ENCODE measurements at regions not wholly inside any gene's neighbourhood (a gene's known extent, or its start where the extent isn't known, plus 50 kb on each side); places are given as distances from the start of the nearest gene placed in this dataset.
"Not testable (repeated sequence)": the region's sequence is repeated elsewhere in the genome, so short reads cannot be mapped to it uniquely, and the experiment has no call there.

DNA sequence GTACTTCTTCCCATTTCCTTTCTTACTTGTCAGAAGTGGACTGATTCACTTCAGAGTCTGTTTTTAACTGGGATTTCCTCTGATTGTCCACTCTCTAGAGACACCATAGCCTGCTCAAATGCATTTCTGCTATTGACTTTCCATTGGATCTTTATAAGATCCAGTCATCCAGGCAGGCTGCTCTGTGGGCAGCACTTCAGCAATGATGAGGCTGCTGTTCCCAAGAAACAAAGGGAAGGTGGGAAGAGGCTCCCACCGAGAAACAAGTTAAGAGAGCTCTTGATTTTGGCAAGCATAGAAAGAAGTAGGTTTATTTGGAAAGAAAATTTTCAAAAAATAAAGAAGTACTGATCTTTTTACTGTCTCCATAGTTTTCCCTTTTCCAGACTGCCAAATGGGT, 125.8 kb upstream of the STARD13 start:
- no peak for DNase-seq (ENCODE audit: low read depth, low spot score)

DNA sequence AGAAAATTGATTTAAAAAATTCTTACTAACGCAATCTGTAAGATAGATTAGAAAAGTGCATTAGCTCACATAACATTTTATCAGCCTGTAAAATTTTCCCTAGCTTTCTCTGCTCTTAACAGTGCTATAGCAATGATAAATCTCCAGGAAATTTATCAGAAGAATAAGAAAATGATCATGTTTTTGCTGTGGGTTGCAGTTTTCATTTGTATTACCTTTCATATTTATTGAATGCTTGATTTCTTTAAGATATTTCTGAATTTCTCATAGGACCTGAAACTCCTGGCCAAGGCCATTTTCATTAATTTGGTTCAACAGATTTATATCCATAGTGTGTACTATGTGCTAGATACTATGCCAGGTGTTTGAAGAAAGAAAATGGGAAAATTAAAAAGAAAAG, 130.3 kb upstream of the STARD13 start:
- no peak for DNase-seq (ENCODE audit: low read depth, low spot score)

DNA sequence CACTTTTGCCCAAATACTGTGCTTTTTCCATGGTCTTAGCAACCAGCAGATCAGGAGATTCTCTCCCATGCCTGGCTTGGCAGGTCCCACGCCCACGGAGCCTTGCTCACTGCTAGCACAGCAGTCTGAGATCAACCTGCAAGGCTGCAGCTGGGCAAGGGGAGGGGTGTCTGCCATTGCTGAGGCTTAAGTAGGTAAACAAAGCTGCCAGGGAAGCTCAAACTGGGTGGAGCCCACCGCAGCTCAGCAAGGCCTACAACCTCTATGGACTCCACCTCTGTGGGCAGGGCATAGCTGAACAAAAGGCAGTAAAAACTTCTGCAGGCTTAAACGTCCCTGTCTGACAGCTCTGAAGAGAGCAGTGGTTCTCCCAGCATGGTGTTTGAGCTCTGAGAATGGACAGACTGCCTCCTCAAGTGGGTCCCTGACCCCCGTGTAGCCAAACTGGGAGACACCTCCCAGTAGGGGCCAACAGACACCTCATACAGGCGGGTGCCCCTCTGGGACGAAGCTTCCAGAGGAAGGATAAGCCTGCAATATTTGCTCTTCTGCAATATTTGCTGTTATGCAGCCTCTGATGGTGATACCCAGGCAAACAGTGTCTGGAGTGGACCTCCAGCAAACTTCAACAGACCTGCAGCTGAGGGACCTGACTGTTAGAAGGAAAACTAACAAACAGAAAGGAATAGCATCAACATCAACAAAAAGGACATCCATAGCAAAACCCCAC, 132.8 kb upstream of the STARD13 start:
- DNase-seq (ENCODE audit: low read depth, low spot score): not testable (repeated sequence)

DNA sequence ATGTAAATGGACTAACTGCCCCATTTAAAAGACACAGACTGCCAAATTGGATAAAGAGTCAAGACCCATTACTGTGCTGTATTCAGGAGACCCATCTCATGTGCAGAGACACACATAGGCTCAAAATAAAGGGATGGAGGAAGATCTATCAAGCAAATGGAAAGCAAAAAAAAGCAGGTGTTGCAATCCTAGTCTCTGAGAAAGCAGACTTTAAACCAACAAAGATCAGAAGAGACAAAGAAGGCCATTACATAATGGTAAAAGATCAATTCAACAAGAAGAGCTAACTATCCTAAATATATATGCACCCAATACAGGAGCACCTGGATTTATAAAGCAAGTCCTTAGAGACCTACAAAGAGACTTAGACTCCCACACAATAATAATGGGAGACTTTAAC, 134.6 kb upstream of the STARD13 start:
- DNase-seq (ENCODE audit: low read depth, low spot score): not testable (repeated sequence)

DNA sequence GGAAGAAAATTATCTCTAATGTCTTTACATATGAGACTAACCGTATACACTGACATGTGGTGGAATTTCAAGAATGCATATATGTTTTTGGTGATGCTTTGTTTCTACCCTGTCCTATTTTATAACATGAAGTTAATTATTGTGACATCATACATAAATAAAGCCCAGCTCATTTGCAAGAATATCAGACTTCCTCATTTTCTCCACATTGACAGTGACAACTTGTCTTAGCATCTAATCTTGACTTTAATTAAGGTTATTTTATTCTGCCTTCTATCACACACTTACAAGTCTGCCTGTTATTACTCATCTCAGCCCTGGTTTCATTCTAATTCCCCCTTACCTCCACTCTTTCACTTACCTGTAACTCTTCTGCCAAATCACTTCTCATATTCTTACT, 140.6 kb upstream of the STARD13 start:
- DNase-seq (ENCODE audit: low read depth, low spot score): no peak

DNA sequence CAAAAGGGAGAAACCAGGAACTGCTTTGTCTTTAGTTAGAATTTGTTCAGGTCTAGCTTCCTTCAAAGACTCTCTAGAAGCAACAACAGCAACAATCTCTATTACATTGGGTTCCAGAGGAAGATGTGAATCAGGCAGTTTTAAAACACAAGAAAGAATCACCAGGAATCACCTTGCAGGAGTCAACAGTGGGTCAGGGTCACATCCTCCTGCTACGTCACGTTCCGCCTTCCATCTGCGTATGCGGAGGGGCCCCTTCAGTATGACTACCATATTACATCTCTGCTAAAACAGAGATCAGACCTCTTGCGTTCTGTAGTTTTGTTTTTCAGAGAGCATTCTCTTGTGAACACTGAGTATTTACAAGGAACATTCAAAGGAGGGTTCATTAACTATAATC, 147.8 kb upstream of the STARD13 start:
- DNase-seq (ENCODE audit: low read depth, low spot score): no peak

DNA sequence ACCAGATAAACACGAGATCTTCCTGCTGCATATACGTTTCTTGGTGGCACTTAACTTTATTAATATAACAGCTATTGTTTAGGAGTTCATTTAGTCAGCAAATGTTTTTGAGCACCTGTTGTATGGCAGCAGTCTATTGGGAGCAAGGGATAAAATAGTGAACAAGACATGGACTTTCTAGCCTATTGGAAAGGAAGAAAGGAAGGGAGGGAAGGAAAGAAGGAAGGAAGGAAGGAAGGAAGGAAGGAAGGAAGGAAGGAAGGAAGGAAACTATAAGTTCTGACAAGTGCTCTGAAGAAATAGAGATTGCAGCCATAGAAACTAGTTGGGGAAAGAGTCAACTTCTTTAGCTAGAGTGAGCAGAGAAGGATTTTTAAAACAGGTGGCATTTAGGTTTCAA, 149.1 kb upstream of the STARD13 start:
- DNase-seq (ENCODE audit: low read depth, low spot score): no peak

DNA sequence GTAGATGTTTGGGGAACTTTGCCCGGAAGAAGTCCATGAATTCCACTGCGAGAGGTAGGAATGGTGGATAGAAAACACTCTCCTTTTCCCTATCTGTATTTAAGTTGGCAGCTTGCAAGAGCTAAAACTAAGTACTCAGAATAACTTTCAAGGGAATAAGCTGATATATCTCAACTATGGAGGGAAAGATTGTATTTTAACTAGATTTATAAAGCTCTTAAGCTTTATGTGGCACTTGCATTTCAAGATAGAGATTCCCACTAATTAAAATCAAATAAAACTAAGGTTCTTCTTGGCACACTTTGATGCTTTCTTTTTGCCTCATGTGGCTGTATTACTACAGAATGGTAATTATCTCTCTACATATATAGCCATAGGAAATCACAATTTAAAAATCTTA, 149.7 kb upstream of the STARD13 start:
- no peak for DNase-seq (ENCODE audit: low read depth, low spot score)

DNA sequence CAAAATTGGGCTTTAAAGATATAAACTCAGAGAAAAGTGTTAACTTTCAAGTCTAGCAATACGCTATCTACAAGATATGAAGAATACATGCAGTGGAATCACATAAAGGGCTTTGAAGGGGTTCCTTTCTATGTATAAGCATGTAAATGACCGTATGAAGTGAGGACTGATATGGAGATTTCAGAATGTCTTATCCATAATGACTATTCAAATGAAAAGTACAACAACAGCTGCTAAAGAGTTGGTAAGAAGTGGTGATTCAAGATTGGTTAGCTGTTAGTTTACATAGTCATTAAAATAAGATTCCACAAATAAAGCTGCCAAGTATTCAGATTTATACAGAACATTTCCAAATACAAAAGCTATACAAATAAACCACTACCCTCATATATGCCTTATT, 153.4 kb upstream of the STARD13 start:
- no peak for DNase-seq (ENCODE audit: low read depth, low spot score)

DNA sequence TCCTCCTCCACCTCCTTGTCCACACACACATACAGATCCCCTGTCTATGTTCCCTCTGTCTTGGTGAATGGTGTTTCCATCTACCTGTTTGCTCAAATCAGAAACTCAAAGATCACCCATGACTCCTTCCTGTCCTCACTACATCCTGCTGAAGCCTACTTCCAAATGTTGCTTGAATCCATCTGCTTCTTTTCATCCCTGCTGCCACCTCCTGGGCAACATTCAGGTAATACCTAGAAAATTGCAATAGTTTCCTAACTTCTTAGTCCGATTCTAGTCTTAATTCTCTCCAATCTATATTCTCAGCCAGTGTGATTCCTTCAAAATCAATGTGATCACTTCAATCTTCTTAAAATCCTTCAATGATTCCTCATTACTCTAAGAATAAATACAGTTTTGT, 155.5 kb upstream of the STARD13 start:
- DNase-seq (ENCODE audit: low read depth, low spot score): peak; percentile 17

DNA sequence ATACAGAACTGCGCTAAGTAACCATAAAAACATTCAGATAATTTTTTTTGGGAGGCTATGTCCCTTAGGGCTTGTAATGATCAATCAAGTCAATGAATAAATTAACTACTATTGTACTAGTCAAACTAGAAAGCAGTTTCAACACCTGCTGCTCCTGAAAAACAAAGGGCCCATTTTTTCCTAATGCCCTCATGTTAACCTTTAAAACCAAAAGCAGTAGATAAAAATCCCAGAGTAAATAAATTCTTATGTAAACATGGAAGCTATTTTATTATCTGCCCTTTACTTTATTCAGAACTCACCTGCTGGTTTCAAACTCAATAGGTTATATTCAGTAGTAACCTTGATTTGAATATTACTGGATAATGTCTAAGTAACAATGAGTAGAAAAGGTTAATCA, 159.5 kb upstream of the STARD13 start:
- no peak for DNase-seq (ENCODE audit: low read depth, low spot score)

DNA sequence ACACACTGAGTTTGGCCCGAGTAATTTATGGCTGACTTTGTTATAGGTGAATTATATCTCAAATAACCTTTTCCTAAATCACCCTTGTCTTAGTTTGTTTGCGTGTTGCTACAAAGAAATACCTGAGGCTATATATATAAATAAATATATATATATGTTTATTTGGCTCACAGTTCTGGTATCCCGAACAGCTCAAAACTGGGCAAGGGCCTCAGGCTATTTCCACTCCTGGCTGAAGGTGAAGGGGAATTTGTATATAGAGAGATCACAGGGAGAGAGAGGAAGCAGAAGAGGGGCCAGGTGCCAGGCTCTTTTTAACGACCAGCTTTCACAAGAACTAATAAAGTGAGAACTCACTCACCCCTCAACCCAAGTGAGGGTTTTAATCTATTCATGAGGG, 159.9 kb upstream of the STARD13 start:
- no peak for DNase-seq (ENCODE audit: low read depth, low spot score)

DNA sequence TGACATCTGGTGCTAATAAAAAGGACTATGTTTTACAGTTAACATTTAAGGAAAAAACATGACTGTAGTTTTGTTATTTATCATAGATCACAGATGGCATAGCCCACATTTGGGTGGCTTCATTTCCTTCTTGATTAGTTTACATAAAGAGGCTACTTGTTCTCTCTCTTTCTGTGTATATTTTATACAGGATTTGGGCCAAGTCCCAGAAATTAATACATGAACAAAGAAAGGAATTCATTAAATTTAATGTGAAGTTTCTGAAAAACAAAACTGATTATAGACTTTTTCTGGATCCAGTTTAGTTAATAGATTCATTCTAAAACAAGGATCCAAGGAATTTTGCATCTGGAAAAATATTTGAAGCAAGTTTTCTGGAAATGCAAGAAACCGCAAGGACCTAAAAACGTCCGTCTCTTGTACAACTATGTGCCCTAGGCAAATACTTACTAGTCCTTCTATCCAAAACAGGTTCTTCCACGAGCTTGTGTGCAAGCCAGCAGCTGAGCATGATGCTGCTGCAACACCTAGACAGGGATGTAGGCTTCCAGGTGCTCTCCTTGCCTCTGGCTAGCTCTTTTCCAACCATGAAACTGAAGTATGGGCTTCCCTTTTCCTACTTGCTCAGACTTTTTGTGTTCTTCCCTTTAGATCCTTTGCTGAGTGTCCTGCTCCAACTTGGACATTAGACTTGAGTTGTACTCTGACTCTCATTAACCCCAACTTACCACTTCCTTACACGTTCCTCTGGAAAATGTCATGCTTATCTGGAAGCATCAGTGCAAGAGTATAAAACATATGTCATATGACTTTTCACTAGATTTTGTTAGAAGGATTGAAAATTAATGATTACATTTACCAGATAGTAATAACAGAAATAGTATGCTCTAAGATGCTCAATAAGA, 161.5 kb upstream of the STARD13 start:
- no peak for DNase-seq (ENCODE audit: low read depth, low spot score)

DNA sequence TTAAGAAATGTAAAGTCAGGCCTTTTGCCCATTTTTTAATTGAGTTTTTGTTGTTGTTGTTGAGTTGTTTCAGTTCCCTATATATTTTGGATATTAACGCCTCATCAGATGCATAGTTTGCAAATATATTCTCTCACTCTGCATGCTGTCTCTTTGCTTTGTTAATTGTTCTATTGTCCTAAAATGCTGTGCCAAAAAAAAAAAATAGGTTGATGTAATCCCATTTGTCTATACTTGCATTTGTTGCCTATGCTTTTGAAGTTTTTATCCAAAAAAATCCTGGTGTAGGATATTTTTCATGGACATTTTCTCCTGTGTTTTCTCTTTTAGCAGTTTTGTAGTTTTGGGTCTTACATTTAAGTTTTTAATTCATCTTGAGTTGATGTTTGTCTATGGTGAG, 163.3 kb upstream of the STARD13 start:
- no peak for DNase-seq (ENCODE audit: low read depth, low spot score)

DNA sequence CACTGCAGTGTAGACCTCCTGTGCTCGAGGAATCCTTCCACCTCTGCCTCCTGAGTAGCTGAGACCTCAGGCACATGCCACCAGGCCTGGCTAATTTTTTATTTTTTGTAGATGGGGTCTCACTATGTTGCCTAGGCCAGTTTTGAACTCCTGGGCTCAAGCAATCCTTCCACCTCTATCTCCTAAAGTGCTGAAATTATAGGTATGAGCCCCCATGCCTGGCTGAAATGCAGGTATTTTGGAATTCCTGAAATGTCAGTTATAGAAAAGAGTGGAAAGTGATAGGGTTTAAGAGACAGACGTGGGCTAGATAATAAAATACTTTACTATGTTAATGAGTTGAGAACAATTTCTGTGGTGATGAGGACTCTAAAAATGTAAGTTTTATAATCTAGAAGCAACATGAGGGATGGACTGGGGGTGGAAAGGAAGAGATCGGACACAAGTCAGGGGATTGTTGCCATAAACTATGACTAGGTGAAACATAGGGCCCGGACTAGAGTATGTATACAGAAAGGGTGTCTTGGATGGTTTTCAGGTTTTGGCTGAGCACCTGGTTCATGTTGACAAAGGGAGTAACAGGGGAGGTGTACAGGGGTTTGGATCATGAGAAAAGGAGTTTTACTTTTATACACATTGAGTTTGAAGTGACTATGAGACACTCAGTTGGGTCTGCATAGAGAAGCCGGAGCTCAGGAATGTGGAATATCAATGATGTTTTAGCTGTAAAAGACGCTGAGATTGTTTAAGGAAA, 165.6 kb upstream of the STARD13 start:
- no peak for DNase-seq (ENCODE audit: low read depth, low spot score)

DNA sequence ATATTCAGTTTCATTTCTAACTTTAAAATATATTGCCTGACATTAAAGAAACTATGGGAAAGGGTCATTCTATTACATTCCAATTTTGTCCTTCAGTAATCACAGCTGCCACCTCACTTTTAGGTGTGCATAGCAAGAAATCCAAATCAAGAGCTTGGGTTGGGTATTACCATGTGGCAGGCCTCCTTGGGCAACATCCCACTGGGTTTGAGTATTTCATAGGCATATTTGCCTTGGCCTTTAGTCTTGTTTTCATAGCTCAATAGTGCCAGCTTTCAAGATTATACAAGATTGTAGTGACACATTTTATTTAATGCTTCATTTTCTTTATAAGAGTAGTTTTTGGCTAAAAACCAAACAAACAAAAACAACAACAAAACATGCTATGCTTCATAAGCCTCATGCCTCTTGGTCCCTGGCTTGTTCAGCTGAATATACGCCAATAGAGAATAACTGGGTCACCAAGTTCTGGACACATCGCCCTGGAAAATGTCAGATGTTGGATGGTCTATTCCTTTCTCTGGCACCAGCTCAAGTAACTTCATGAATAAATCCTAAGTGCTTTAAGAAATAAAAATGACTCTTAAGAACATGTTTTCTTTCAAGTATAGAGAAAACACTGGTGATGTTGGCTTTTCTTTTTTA, 167.4 kb upstream of the STARD13 start:
- no peak for DNase-seq (ENCODE audit: low read depth, low spot score)

DNA sequence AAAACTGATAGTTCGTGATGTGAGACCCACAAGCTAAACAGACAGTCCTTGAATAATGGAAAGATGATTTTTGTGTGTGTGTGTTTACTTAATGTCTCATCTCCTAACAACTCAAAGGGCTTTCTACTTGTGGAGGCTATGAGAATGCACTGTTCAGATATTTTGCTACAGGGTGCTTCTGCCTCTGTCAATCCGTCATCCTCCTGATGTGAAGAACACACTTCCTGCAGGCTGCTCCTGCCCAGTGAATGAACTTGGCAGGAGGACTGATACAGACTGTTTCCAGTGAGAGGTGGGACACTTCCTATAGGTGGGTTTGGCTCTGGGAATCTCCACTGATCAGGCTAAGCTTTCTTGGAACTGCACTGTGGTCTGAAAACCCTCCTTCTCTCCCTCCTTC, 168.4 kb upstream of the STARD13 start:
- DNase-seq (ENCODE audit: low read depth, low spot score): no peak

DNA sequence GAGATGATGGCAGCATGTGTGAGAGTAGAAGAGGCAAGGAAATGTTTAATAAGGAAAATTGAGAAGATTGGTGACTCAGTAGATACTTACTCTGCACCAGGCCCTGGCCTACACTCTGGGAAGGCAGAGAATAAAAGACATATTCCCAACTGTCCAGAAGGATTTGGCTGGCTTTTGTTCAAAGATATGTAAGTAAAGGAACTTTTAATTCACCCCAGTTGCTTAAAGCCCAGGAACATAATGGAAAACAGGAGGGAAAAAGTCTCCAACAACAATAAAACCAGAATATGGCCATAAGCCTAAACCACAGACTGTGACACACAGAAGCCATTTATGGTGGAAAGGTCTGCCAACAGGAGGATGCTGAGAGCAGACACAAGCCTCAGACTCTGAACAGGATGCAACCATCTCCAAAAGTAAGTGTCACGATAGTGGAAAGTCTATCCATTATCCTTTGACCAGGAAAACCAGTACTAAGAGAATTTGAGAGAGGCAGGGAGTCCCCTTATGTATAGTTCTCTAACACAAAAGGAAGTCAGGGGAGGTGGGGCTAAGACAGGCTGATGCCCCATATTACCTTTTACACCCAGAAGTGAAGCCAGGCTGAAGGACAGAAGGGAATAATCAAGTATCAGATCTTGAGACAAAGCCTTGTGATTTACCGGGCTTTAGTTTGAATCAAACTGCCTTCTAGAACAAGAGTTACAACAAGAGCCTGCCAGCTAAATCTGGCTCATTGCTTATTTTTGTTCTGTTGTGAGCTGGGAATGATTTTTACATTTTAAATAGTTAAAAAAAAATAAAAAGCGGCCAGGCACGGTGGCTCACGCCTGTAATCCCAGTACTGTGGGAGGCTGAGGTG, 169.5 kb upstream of the STARD13 start:
- DNase-seq (ENCODE audit: low read depth, low spot score): no peak

DNA sequence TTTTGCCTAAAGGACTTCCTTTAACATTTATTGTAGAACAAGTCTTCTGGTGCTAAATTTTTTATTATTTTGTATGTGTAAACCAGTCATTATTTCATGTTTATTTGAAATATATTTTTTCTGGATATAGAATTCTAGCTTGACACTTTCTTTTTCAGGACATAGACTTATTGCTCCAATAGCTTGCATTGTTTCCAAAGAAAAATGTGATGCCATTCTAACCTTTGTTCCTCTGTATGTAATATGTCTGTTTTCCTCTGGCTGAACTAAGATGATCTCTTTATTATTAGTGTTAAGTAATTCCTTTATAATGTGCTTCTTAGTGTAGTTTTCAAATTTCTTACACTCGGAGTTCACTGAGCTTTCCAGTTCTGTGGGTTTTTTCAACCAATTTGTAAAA, 174.1 kb upstream of the STARD13 start:
- DNase-seq (ENCODE audit: low read depth, low spot score): no peak

DNA sequence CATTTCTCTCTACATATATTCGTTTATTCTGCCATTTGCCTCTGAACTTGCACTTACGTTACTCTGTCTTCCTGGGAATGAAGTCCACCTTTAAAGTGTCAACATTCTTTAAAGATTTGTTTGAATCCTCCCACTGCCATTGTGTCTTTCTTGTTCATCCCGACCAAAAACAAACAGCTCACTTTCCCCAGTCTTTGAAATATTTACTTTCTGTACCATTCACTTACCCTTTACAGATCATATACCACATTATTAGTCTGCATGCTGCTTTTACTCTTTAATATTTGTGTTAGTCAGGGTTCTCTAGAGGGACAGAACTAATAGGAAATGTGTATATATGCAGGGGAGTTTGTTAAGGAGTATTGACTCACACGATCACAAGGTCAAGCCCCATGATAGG, 176.6 kb upstream of the STARD13 start:
- no peak for DNase-seq (ENCODE audit: low read depth, low spot score)

DNA sequence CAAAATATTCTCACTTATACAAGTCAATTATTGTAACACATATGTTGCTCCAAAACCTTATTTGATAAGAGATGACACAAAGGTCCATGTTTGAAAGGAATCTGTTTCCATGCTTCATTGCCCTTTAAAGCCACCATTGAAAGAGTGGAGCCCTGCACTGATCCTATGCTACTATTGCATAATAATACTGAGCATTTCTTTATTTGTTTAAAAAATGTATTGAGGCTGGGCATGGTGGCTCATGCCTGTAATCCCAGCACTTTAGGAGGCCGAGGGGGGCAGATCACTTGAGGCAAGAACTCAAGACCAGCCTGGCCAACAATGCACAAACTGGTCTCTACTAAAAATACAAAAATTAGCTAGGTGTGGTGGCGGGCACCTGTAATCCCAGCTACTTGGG, 178.8 kb upstream of the STARD13 start:
- DNase-seq (ENCODE audit: low read depth, low spot score): no peak
